PC-3 (cell line): ENCODE measurements at regions not wholly inside any gene's neighbourhood (a gene's known extent, or its start where the extent isn't known, plus 50 kb on each side); places are given as distances from the start of the nearest gene placed in this dataset.

Experiments
- EZH2 ChIP-seq: fragments of 300-600 bp; sonication (generic); IDR thresholded peaks from one replicate; pipeline ENCODE4 v1.6.1; 2017; ENCODE audit warnings: antibody characterized with exemption, mild to moderate bottlenecking, low read length; ENCODE audit not compliant: unreplicated experiment
- EZH2phosphoT487 ChIP-seq: fragments of 300-600 bp; sonication (generic); IDR thresholded peaks from 2 replicates; pipeline ENCODE4 v1.6.1; 2018; ENCODE audit warnings: mild to moderate bottlenecking, antibody characterized with exemption, low read length, borderline replicate concordance
- TF ChIP-seq, protein P1 (sequence below): fragments of 300-600 bp; sonication (generic); conservative IDR thresholded peaks from 2 replicates; pipeline ENCODE4 v1.5.1; 2017; ENCODE audit warnings: antibody characterized with exemption, low read depth, mild to moderate bottlenecking, low read length

GRCh38 chr5:107155707-107156106, 515.0 kb downstream of the EFNA5 start:
- TF ChIP-seq EZH2: no peak
- TF ChIP-seq, protein P1, sequence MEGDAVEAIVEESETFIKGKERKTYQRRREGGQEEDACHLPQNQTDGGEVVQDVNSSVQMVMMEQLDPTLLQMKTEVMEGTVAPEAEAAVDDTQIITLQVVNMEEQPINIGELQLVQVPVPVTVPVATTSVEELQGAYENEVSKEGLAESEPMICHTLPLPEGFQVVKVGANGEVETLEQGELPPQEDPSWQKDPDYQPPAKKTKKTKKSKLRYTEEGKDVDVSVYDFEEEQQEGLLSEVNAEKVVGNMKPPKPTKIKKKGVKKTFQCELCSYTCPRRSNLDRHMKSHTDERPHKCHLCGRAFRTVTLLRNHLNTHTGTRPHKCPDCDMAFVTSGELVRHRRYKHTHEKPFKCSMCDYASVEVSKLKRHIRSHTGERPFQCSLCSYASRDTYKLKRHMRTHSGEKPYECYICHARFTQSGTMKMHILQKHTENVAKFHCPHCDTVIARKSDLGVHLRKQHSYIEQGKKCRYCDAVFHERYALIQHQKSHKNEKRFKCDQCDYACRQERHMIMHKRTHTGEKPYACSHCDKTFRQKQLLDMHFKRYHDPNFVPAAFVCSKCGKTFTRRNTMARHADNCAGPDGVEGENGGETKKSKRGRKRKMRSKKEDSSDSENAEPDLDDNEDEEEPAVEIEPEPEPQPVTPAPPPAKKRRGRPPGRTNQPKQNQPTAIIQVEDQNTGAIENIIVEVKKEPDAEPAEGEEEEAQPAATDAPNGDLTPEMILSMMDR: no peak
- TF ChIP-seq EZH2phosphoT487: no peak
